Activated CD4-positive, alpha-beta T cell treated with anti-CD3 and anti-CD28 coated beads, Interleukin-2, amount 10 ng/mL, durations not matched to agents 24 days and 14 days (primary cell): ENCODE measurements at regions not wholly inside any gene's neighbourhood (a gene's known extent, or its start where the extent isn't known, plus 50 kb on each side); places are given as distances from the start of the nearest gene placed in this dataset.

Experiments
- DNase-seq: peaks from one replicate; pipeline ENCODE4 v3.0.0; 2022
- H3K27ac Mint-ChIP-seq: one replicate; pipeline ENCODE4 v1.8.0; 2022; ENCODE audit warnings: mild to moderate bottlenecking, mixed read lengths
- H3K27me3 Mint-ChIP-seq: one replicate; pipeline ENCODE4 v1.8.0; 2022; ENCODE audit warnings: mixed read lengths
- H3K36me3 Mint-ChIP-seq: one replicate; pipeline ENCODE4 v1.8.0; 2022; ENCODE audit warnings: low read depth, mild to moderate bottlenecking, mixed read lengths
- H3K4me1 Mint-ChIP-seq: one replicate; pipeline ENCODE4 v1.8.0; 2021; ENCODE audit warnings: mixed read lengths
- H3K4me3 Mint-ChIP-seq: one replicate; pipeline ENCODE4 v1.8.0; 2022; ENCODE audit warnings: mild to moderate bottlenecking, moderate library complexity, mixed read lengths
- H3K9me3 Mint-ChIP-seq: one replicate; pipeline ENCODE4 v1.8.0; 2021; ENCODE audit warnings: mixed read lengths
- intact Hi-C: fragments of 100-400 bp; cut with micrococcal nuclease; formaldehyde crosslinking; loops from one replicate; pipeline ENCODE4 v1.15.1; 2023

DNA sequence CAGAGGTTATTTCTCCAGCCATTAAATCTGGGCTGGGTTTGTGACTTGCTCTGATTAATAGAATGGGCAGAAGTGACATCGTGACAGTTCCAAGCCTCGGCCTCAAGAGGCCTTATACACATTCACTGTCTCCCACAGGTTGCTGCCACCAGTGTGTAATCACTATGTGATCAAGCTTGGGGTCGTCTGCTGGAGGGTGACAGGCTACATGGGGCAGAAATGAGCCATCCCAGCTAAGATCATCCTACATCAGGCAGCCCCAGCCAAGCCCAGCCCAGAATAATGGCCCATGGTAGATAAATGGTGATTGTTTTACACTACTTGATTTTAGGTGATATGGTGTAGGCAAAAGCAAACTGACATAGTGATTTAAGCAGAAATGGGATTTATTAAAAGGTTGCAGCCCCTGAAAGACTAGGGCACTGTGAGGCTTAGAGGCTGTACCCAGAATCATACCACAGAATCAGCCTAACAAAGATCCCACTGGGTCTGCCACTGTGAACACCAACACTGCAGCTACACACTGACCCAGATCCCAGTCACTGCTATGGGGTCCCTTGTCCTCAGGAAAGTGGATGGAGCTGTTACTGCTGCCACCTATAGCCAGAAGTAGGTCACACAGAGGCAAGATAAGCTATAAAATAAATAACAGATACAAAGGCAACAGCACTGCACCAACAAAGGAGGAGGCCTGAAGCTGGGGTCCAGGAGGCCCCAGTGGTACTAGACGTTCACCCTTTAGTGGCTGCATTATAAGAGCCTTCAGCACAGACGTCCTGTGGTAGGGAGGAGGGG lies 159.6 kb upstream of the RBPJ start:
- Mint-ChIP-seq H3K4me3 (no peak overlapping the region), H3K4me1 (peaks cover 31% of the 10 kb centered on the region), H3K27ac (peak overlapping the region; percentile 56), H3K27me3 (no peaks in the 10 kb centered on the region), H3K9me3 (peaks cover 21% of the 10 kb centered on the region), H3K36me3 (peaks cover 25% of the 10 kb centered on the region)
- intact Hi-C loops: no loop called here
- DNase-seq: no peak

- no peak overlapping the region for H3K27ac Mint-ChIP-seq
- H3K9me3 Mint-ChIP-seq: peaks cover 21% of the 10 kb centered on the region
- H3K4me1 Mint-ChIP-seq: peaks cover 30% of the 10 kb centered on the region
- no peak for DNase-seq
- H3K4me3 Mint-ChIP-seq: no peak overlapping the region
- peaks cover 25% of the 10 kb centered on the region for H3K36me3 Mint-ChIP-seq
- intact Hi-C loops: no loop called here
- H3K27me3 Mint-ChIP-seq: no peaks in the 10 kb centered on the region
Observed at GRCh38 chr4:26162101-26162500, 158.7 kb upstream of the RBPJ start.

DNA sequence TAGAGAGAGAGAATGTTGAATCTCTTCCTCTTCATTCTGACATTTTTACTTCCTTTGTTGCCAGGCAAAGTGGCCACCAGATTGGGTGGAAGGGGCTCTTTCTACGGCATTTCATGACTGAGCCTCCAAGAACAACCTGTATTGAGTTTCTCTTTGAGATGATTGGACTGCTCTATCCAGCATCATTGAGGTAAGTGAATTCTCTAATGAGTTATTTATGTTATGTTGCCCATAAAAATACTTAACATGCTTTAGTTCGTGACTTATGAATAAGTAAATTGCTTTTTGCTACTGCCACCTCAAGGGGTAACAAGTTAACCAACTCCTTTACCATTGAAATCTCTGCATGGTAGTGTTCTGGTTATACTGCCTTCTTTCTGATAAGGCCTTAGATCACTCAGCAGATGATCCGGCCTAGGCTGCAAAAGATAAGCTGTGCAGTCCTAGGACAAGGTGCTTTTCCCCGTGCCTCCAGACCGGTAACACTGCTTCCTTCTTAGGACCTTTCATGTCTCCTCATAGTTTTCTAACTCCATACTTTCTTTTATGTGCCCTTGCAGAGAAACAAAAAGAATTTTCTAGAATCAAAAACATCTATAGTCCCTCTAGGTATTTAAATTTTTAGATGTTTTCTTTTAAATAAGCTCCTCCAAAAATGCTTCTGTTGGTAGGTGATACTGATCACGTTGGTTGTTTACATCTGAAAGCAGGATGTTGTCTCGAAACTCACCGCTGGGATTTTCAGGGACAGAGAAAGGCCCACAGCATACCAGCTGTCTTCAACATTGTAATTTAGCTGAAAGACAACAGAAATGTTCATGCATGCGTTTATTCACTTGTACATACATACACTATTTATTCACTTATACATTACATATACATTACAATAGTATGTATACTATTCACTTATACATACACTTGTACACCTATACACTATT lies 157.1 kb upstream of the RBPJ start:
- Mint-ChIP-seq H3K9me3 (peaks cover 11% of the 10 kb centered on the region), H3K4me1 (peaks cover 17% of the 10 kb centered on the region), H3K4me3 (no peak overlapping the region), H3K36me3 (peaks cover 16% of the 10 kb centered on the region), H3K27ac (peak overlapping the region; percentile 34), H3K27me3 (no peaks in the 10 kb centered on the region)
- intact Hi-C loops: no loop called here
- no peak for DNase-seq

- Mint-ChIP-seq H3K27me3 (no peaks in the 10 kb centered on the region), H3K4me3 (no peak overlapping the region)
- intact Hi-C loops: no loop called here
Observed at GRCh38 chr4:26171501-26171900, 149.3 kb upstream of the RBPJ start.

GRCh38 chr4:26171941-26172340 lies 148.9 kb upstream of the RBPJ start:
- no peak overlapping the region for H3K27ac Mint-ChIP-seq
- H3K36me3 Mint-ChIP-seq: no peaks in the 10 kb centered on the region
- H3K27me3 Mint-ChIP-seq: no peaks in the 10 kb centered on the region
- no peaks in the 10 kb centered on the region for H3K9me3 Mint-ChIP-seq
- peaks cover 17% of the 10 kb centered on the region for H3K4me1 Mint-ChIP-seq
- no peak overlapping the region for H3K4me3 Mint-ChIP-seq
- intact Hi-C loops: no loop called here
- DNase-seq: no peak

More at GRCh38 chr4:26171501-26171900, 149.3 kb upstream of the RBPJ start:
- Mint-ChIP-seq H3K9me3 (no peaks in the 10 kb centered on the region), H3K27ac (no peak overlapping the region), H3K36me3 (no peaks in the 10 kb centered on the region), H3K4me1 (peaks cover 15% of the 10 kb centered on the region)
- DNase-seq: no peak

- Mint-ChIP-seq H3K36me3 (no peaks in the 10 kb centered on the region), H3K4me1 (peaks cover 19% of the 10 kb centered on the region), H3K27me3 (no peaks in the 10 kb centered on the region), H3K27ac (peak overlapping the region; percentile 41), H3K4me3 (no peak overlapping the region), H3K9me3 (no peaks in the 10 kb centered on the region)
- DNase-seq: no peak
- intact Hi-C loops: loop anchor here (2.0 kb wide), 1 partner anchor 19 kb away; no protein-coding TSS in a partner anchor
Observed at GRCh38 chr4:26173619-26174018, 147.2 kb upstream of the RBPJ start.

DNA sequence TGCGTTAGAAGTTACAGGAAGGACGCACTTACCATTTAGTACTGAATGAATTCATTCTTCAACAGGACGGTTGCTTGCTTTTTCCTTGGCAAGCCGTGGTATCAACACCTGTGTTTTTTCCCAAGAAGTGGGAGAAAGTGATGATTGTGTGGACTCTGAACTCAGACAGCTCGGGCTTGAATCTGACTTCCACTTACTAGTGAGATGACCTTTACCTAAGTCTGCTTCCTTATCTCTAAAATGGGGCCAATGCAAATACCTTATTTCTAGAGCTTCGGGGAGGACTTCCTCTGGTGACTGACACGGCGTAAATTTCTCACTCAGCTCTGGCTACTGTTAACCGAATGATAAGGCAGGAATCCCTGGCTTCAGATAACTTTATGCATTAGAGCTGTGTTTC lies 146.8 kb upstream of the RBPJ start:
- Mint-ChIP-seq H3K36me3 (no peaks in the 10 kb centered on the region), H3K27me3 (no peaks in the 10 kb centered on the region), H3K27ac (peak overlapping the region; percentile 30), H3K9me3 (no peaks in the 10 kb centered on the region), H3K4me3 (no peak overlapping the region), H3K4me1 (peaks cover 21% of the 10 kb centered on the region)
- intact Hi-C loops: loop anchor here (2.0 kb wide), 1 partner anchor 19 kb away; no protein-coding TSS in a partner anchor
- DNase-seq: no peak

DNA sequence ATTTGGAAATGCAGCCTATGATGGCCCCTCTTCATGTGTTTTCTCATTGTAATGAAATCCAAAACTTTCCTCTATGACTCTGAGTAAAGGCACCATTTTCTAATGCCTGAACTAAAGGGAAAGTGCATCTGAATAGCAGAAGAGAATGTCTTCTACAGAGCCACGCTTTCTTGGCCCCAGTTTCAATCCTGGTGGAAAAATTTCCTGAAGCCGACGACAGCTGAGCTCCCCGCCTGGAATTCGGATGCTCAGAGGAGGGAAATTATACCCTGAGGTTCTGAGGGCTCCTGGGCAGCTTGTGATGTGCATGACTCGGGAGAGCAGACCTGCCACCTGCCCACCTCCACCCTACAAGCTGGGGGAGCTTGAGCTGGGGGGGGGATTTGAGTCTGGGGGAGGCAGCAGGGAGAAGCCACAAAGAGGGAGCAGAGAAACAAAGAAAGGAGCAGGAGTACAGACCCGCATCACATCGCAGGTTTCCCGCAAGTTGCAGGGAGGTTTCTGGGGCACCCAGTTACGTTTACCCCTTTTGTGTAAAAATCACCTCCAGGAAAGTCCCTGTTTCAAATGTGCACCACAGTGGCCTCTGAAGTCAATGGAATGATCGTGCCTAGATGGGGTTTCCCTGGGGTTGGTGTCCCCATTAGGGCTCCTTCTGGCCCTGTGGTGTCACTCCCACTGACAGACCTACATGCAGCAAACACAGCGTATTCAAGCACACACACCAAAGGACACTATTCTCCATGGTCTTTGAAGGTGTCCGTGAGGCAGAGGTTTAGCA lies 145.6 kb upstream of the RBPJ start:
- peaks cover 3% of the 10 kb centered on the region for H3K36me3 Mint-ChIP-seq
- H3K9me3 Mint-ChIP-seq: peaks cover 3% of the 10 kb centered on the region
- peak overlapping the region; percentile 40 for H3K4me3 Mint-ChIP-seq
- intact Hi-C loops: loop anchor here (1.0 to 2.0 kb wide), 2 partner anchors 18 to 24 kb away; no protein-coding TSS in a partner anchor
- H3K27me3 Mint-ChIP-seq: no peaks in the 10 kb centered on the region
- DNase-seq: peak; percentile 75
- peak overlapping the region; percentile 90 for H3K27ac Mint-ChIP-seq
- H3K4me1 Mint-ChIP-seq: peaks cover 26% of the 10 kb centered on the region

GRCh38 chr4:26175905-26176470 lies 144.8 kb upstream of the RBPJ start:
- DNase-seq: no peak
- Mint-ChIP-seq H3K27ac (peak overlapping the region; percentile 90), H3K4me1 (peaks cover 26% of the 10 kb centered on the region), H3K9me3 (peaks cover 5% of the 10 kb centered on the region), H3K36me3 (peaks cover 3% of the 10 kb centered on the region), H3K4me3 (no peak overlapping the region), H3K27me3 (no peaks in the 10 kb centered on the region)
- intact Hi-C loops: loop anchor here (1.0 to 2.0 kb wide), 2 partner anchors 17 to 25 kb away; no protein-coding TSS in a partner anchor

GRCh38 chr4:26176598-26177149 lies 144.1 kb upstream of the RBPJ start:
- no peak overlapping the region for H3K4me3 Mint-ChIP-seq
- intact Hi-C loops: no loop called here
- peaks cover 10% of the 10 kb centered on the region for H3K9me3 Mint-ChIP-seq
- H3K4me1 Mint-ChIP-seq: peaks cover 26% of the 10 kb centered on the region
- peak overlapping the region; percentile 72 for H3K27ac Mint-ChIP-seq
- no peak for DNase-seq
- peaks cover 3% of the 10 kb centered on the region for H3K36me3 Mint-ChIP-seq
- H3K27me3 Mint-ChIP-seq: no peaks in the 10 kb centered on the region

DNA sequence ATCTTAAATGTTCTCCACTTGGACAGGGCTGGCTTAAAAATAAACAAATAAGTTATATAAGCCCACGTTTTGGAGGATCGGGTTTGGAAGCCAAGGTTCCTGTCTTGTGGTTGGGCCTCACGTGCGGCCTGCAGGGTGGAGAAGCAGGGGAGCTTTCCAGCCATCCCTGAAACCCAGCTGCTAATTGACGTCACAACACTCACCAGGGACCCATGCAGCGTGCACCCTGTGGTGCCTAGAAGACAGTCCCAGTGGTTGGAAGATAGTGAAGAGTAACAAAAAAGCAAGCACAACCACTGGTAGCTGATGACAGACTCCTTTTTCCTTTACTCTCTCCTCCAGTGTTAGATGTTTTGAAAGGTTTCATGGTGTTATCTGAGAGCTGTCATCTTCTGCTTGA lies 142.0 kb upstream of the RBPJ start:
- peaks cover 10% of the 10 kb centered on the region for H3K9me3 Mint-ChIP-seq
- peaks cover 3% of the 10 kb centered on the region for H3K36me3 Mint-ChIP-seq
- peak overlapping the region; percentile 67 for H3K27ac Mint-ChIP-seq
- DNase-seq: no peak
- no peak overlapping the region for H3K4me3 Mint-ChIP-seq
- no peaks in the 10 kb centered on the region for H3K27me3 Mint-ChIP-seq
- H3K4me1 Mint-ChIP-seq: peaks cover 26% of the 10 kb centered on the region
- intact Hi-C loops: no loop called here

GRCh38 chr4:26179316-26179760 lies 141.5 kb upstream of the RBPJ start:
- peaks cover 3% of the 10 kb centered on the region for H3K36me3 Mint-ChIP-seq
- peaks cover 10% of the 10 kb centered on the region for H3K9me3 Mint-ChIP-seq
- peaks cover 25% of the 10 kb centered on the region for H3K4me1 Mint-ChIP-seq
- H3K27ac Mint-ChIP-seq: peak overlapping the region; percentile 67
- intact Hi-C loops: no loop called here
- no peak overlapping the region for H3K4me3 Mint-ChIP-seq
- DNase-seq: no peak
- H3K27me3 Mint-ChIP-seq: no peaks in the 10 kb centered on the region

- intact Hi-C loops: no loop called here
- no peak overlapping the region for H3K4me3 Mint-ChIP-seq
- H3K27ac Mint-ChIP-seq: no peak overlapping the region
- H3K36me3 Mint-ChIP-seq: peaks cover 3% of the 10 kb centered on the region
- peaks cover 18% of the 10 kb centered on the region for H3K4me1 Mint-ChIP-seq
- peaks cover 10% of the 10 kb centered on the region for H3K9me3 Mint-ChIP-seq
- no peak for DNase-seq
- H3K27me3 Mint-ChIP-seq: no peaks in the 10 kb centered on the region
Observed at GRCh38 chr4:26181616-26182015, 139.2 kb upstream of the RBPJ start.
